ENCODE measurements at regions not wholly inside any gene's neighbourhood (a gene's known extent, or its start where the extent isn't known, plus 50 kb on each side); places are given as distances from the start of the nearest gene placed in this dataset.

- no peak for DNase-seq
These were observed 189.3 kb downstream of the KCNA5 start for GRCh38 chr12:5232826-5233500.

- no peak for DNase-seq
These were observed 192.5 kb downstream of the KCNA5 start for GRCh38 chr12:5236022-5236640.

DNA sequence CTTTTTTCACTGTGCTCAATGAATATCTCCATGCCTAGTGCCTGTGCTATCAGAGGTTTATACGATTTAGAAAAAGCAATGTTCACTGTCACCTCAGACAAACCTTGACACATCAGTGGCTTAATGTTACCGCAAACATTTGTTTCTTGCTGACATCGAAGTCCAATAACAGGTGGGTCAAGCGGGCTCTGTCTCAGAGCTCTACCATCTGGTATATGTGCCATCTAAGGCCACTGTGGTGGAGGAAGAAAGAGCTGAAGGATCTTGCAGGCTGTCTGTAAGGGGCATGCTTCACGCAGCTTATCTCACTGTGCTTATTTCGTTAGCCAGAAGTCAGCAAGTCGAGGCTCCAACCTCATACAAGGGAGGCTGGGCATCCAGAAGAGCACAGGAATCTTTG is 189.5 kb upstream of the NTF3 start:
- no peak for DNase-seq

DNA sequence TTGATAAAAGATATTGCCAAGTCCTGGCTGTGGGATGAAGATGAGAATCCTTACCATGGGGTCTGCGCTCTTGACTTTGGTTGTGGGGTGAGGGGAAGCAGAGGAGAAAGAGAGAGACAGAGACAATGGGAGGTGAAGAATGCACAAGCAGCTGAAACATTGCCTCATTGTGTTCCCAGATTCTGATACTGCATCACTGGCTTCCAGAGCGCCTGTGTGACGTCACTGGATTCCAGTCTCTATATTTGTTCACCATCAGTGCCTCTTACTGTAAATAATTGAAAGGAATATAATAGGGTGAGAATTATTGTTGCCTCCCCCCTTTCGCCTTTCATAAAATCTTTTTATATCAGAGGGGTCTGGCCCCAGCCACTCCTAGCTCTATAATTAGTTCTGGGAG is 188.9 kb upstream of the NTF3 start:
- no peak for DNase-seq

- no peak for DNase-seq
These were observed 187.4 kb upstream of the NTF3 start for GRCh38 chr12:5244513-5244972.

DNA sequence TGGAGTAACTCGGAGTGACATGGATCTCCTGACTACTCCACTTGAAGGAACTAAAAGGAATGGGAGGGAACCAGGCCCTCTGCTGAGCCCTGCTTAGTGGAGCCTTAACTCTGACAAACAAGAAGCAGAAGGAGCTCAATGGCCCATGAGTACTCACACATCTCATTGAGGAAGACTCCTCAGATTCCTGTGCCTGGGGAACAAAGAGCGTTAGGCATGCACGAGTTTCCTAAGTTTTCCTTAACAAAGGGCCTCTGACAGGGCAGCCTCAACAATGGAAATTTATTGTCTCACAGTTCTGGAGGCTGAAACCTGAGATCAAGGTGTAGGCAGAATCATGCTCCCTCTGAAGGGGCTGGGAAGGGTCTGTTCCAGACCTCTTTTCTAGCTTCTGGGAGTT is 185.7 kb upstream of the NTF3 start:
- no peak for DNase-seq

- DNase-seq, result no peak
These were observed 184.8 kb upstream of the NTF3 start for GRCh38 chr12:5247144-5247543.

DNA sequence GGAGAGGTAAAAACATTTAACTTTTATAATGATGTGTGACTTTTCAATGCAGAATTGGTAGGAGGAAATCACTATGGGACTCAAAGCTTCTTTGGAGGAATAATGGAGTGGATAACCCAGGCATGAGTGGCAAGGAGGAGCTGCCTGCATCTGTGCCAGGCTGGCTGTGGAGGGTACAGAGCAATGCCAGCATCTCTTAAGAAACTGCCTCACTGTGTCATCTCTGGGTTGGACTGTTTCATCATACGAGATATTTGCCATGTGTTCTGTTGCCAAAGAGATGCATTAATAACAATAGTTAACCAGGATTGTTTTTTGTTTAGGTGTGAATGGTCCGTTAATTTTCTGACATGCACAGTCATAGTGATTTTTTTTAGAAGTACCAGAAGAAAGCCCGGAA is 183.7 kb upstream of the NTF3 start:
- DNase-seq, result no peak

- DNase-seq, result no peak
These were observed 182.8 kb upstream of the NTF3 start for GRCh38 chr12:5248999-5249526.

GRCh38 chr12:5251092-5251491 is 180.8 kb upstream of the NTF3 start:
- no peak for DNase-seq

DNA sequence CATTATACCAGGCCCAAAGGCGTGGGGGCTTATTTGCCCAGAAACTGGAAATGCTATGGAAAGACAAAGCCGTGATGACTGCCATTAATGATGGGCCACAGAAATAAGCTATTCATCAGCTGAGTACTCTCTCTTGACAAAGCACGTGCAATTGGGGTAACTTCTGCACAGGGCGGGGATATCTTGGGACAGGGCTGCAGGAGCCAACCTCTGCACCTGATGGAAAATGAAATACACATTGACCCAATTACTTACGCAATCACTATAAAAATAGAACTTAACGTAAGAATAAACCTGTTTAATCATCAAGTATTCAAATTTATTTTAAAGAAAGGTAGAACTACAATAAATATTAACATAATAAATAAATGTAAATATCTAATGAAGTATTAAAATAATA is 180.1 kb upstream of the NTF3 start:
- no peak for DNase-seq

GRCh38 chr12:5254703-5255102 is 177.2 kb upstream of the NTF3 start:
- DNase-seq, result no peak

DNA sequence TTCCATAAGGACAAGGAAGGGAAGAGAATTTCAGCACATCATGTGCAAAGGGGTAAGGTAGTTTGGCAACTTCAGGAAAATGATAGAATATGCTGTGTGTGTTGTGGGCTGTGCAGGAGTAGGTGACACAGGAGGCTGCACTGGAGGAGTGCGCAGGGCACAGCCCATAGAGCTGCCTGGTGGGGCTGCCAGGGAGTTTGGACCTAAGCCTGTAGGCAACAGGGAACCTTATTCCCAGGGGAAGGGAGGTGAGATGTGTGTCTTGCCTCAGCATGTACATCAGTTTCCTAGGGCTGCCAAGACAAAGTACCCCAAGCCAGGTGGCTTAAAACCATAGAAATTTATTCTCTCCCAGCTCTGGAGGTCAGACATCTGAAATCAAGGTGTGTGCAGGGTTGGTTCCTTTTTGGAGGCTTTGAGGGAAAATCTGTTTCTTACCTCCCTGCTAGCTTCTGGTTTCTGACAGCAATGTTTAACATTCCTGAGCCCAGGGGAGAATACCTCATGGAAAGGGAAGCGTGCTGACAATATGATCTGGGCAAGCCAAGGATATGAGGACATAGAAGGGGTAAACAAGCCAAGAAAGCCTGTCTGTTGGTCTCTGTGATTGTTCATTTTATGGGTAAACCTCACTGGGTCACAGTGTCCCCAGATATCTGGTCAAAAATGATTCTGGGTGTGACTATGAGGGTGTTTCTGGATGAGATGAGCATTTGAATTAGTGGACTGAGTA is 174.0 kb upstream of the NTF3 start:
- no peak for DNase-seq

- peak; percentile 2 for DNase-seq
These were observed 173.4 kb upstream of the NTF3 start for GRCh38 chr12:5258498-5258897.

DNA sequence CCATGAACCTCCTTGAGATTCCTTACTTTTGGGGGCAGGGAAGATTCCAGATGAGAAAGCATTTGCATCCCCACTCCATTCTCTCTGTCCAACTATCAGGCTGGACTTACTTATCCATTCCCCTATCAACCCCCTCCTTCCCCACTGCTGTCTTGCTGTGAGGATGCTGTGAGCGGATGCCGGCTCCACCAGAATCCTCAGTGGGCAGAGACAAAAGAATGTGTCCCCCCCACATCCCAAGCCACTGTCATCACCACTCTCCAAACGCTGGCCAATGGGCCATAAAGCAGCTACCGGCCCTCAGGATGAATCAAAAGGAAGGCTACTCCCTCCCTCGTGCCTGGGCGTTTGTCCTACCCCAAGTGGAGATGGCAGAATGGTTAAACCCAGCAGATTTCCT is 173.0 kb upstream of the NTF3 start:
- DNase-seq, result no peak

DNA sequence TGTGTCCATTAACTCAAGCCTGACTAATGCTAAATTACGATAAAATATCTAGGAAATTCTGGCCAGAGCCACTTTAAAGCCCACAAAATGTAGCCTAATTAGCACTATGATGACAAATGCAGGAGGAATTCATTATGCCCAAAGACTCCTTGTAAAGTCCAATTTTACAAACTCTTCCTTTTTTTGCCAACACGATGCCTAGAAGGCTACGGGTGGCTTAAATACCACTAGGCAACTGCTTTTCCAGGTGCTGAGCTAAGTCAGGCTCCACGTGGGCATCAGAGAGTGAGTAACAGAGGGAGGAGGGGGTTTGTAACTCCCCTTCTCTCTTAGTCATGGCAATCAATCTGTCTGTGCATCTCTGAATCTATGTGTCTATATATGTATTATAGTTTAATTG is 172.4 kb upstream of the NTF3 start:
- no peak for DNase-seq

GRCh38 chr12:5260086-5260485 is 171.8 kb upstream of the NTF3 start:
- DNase-seq, result no peak

GRCh38 chr12:5260591-5261086 is 171.3 kb upstream of the NTF3 start:
- DNase-seq, result no peak

- DNase-seq, result no peak
These were observed 169.5 kb upstream of the NTF3 start for GRCh38 chr12:5262450-5262849.

GRCh38 chr12:5262885-5263284 is 169.0 kb upstream of the NTF3 start:
- DNase-seq, result no peak

GRCh38 chr12:5264006-5264405 is 167.9 kb upstream of the NTF3 start:
- no peak for DNase-seq

DNA sequence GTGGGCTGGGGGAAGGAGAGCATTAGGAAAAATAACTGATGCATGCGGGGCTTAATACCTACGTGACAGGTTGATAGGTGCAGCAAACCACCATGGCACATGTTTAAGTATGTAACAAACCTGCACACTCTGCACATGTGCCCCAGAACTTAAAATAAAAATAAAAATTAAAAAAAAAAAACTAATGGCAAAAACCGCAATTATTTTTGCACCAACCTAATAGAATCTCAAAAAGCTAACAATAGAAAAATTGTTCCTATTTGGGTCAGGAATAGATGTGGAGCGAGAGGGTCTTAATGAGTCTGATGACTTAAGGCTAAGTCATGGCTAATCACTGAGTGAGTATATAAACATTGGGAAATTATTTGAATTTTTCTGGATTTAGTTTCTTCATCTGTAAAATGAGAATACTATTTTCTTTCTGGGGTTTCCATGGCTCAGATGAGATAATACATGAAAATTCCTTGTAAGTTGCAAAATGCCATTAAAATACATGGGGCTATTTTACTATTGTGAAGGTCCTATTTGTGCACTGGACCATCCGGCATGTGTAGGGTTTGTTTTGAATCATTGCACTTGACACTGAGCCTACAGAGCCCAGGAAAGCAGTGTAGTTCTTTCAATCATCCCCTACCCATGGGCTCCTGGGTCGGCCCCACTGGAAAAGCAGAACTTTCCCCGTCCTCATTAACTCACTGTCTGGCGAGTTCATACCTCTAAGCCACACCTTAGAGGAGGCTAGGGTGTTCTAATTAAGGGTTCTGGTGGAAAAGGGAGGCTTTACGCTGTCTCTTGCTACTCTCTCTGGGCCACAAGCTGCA is 164.1 kb upstream of the NTF3 start:
- DNase-seq, result no peak
